K562 (cell line): ENCODE measurements at regions not wholly inside any gene's neighbourhood (a gene's known extent, or its start where the extent isn't known, plus 50 kb on each side); places are given as distances from the start of the nearest gene placed in this dataset.

Source experiments
- HBP1 ChIP-seq: fragments of 450-650 bp; formaldehyde crosslinking; IDR thresholded peaks from 2 replicates; pipeline ENCODE4 v1.4.0; 2022; ENCODE audit warnings: missing genetic modification characterization
- NFYB ChIP-seq: IDR thresholded peaks from 2 replicates; pipeline ENCODE4 v1.6.1; 2011; ENCODE audit warnings: mild to moderate bottlenecking, moderate library complexity; ENCODE audit not compliant: insufficient read length; ENCODE audit errors: extremely low read depth
- POLR2AphosphoS5 ChIP-seq: IDR thresholded peaks from 2 replicates; pipeline ENCODE4 v1.6.1; 2011; ENCODE audit warnings: mild to moderate bottlenecking, low read depth, low read length, moderate library complexity; ENCODE audit not compliant: control insufficient read depth, insufficient read depth
- ZNF224 ChIP-seq: sonication (generic); formaldehyde crosslinking; IDR thresholded peaks from 2 replicates; pipeline ENCODE4 v1.8.0; 2022; ENCODE audit warnings: mild to moderate bottlenecking, missing genetic modification reagents
- ZNF518B ChIP-seq: fragments of 250-450 bp; sonication (Bioruptor Pico); IDR thresholded peaks from 2 replicates; pipeline ENCODE4 v1.5.0; 2021; ENCODE audit warnings: mild to moderate bottlenecking, moderate library complexity
- TF ChIP-seq, protein P1 (sequence below), 3 experiments: IDR thresholded peaks in 2 of 3; conservative IDR thresholded peaks in 1 of 3; 2 replicates each; pipeline ENCODE4 v1.5.1; 2011 to 2012; ENCODE audit warnings: low read length in 3 of 3, mild to moderate bottlenecking in 3 of 3, control low read depth in 2 of 3, improper control_type of control experiment in 1 of 3, inconsistent platforms in 1 of 3, low read depth in 1 of 3, mixed read lengths in 1 of 3, moderate library complexity in 1 of 3; ENCODE audit not compliant: insufficient read depth in 2 of 3
- TF ChIP-seq, protein P2 (sequence below): fragments of 250-450 bp; sonication (Bioruptor Pico); IDR thresholded peaks from 2 replicates; pipeline ENCODE4 v1.5.0; 2020; ENCODE audit warnings: mild to moderate bottlenecking, borderline replicate concordance

- TF ChIP-seq, protein P1, sequence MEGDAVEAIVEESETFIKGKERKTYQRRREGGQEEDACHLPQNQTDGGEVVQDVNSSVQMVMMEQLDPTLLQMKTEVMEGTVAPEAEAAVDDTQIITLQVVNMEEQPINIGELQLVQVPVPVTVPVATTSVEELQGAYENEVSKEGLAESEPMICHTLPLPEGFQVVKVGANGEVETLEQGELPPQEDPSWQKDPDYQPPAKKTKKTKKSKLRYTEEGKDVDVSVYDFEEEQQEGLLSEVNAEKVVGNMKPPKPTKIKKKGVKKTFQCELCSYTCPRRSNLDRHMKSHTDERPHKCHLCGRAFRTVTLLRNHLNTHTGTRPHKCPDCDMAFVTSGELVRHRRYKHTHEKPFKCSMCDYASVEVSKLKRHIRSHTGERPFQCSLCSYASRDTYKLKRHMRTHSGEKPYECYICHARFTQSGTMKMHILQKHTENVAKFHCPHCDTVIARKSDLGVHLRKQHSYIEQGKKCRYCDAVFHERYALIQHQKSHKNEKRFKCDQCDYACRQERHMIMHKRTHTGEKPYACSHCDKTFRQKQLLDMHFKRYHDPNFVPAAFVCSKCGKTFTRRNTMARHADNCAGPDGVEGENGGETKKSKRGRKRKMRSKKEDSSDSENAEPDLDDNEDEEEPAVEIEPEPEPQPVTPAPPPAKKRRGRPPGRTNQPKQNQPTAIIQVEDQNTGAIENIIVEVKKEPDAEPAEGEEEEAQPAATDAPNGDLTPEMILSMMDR (IDR thresholded peaks at IDR 0.05 in 2 of 3, conservative IDR thresholded peaks at IDR 0.05 in 1 of 3; ENCODE audit: insufficient read depth in 2 of 3, low read depth in 1 of 3, low read length in 3 of 3): no peak
- TF ChIP-seq NFYB: no peak
- no peak for TF ChIP-seq HBP1
- no peak for TF ChIP-seq ZNF224
- no peak for TF ChIP-seq ZNF518B
- TF ChIP-seq, protein P2, sequence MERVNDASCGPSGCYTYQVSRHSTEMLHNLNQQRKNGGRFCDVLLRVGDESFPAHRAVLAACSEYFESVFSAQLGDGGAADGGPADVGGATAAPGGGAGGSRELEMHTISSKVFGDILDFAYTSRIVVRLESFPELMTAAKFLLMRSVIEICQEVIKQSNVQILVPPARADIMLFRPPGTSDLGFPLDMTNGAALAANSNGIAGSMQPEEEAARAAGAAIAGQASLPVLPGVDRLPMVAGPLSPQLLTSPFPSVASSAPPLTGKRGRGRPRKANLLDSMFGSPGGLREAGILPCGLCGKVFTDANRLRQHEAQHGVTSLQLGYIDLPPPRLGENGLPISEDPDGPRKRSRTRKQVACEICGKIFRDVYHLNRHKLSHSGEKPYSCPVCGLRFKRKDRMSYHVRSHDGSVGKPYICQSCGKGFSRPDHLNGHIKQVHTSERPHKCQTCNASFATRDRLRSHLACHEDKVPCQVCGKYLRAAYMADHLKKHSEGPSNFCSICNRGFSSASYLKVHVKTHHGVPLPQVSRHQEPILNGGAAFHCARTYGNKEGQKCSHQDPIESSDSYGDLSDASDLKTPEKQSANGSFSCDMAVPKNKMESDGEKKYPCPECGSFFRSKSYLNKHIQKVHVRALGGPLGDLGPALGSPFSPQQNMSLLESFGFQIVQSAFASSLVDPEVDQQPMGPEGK (CRISPR knock-in tag): no peak
- no peak for TF ChIP-seq POLR2AphosphoS5
These were observed 274.4 kb downstream of the TDRD3 start for GRCh38 chr13:60671386-60671785.
